22Rv1 (cell line): ENCODE measurements at regions not wholly inside any gene's neighbourhood (a gene's known extent, or its start where the extent isn't known, plus 50 kb on each side); places are given as distances from the start of the nearest gene placed in this dataset.

Experiments
- CTCF ChIP-seq: fragments of 450-650 bp; IDR thresholded peaks from 2 replicates; pipeline ENCODE4 v1.5.1; 2017; ENCODE audit warnings: mild to moderate bottlenecking
- ZFX ChIP-seq: fragments of 450-650 bp; IDR thresholded peaks from 2 replicates; pipeline ENCODE4 v1.6.1; 2017; ENCODE audit warnings: antibody characterized with exemption, borderline replicate concordance

- TF ChIP-seq CTCF: no peak
- TF ChIP-seq ZFX: no peak
These were observed 54.4 kb upstream of the MSH6 start for GRCh38 chr2:47728551-47728950.
